ENCODE measurements at regions not wholly inside any gene's neighbourhood (a gene's known extent, or its start where the extent isn't known, plus 50 kb on each side); places are given as distances from the start of the nearest gene placed in this dataset.
"Not testable (repeated sequence)": the region's sequence is repeated elsewhere in the genome, so short reads cannot be mapped to it uniquely, and the experiment has no call there.

- Mint-ChIP-seq H3K36me3 (ENCODE audit: low read depth) (no peaks in the 10 kb centered on the region), H3K4me3 (no peak overlapping the region), H3K4me1 (no peaks in the 10 kb centered on the region), H3K9me3 (no peaks in the 10 kb centered on the region), H3K27ac (ENCODE audit: unreplicated experiment) (no peak overlapping the region), H3K27me3 (ENCODE audit: low read depth) (no peaks in the 10 kb centered on the region)
- TF ChIP-seq, protein P1, sequence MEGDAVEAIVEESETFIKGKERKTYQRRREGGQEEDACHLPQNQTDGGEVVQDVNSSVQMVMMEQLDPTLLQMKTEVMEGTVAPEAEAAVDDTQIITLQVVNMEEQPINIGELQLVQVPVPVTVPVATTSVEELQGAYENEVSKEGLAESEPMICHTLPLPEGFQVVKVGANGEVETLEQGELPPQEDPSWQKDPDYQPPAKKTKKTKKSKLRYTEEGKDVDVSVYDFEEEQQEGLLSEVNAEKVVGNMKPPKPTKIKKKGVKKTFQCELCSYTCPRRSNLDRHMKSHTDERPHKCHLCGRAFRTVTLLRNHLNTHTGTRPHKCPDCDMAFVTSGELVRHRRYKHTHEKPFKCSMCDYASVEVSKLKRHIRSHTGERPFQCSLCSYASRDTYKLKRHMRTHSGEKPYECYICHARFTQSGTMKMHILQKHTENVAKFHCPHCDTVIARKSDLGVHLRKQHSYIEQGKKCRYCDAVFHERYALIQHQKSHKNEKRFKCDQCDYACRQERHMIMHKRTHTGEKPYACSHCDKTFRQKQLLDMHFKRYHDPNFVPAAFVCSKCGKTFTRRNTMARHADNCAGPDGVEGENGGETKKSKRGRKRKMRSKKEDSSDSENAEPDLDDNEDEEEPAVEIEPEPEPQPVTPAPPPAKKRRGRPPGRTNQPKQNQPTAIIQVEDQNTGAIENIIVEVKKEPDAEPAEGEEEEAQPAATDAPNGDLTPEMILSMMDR (conservative IDR thresholded peaks at IDR 0.05), result no peak
- DNase-seq (ENCODE audit: low read depth, low spot score), result no peak
These were observed 95.9 kb upstream of the HGF start for GRCh38 chr7:81865754-81866153.

- TF ChIP-seq, protein P1 (conservative IDR thresholded peaks at IDR 0.05), result no peak
- H3K27me3 Mint-ChIP-seq (ENCODE audit: low read depth), result no peaks in the 10 kb centered on the region
- no peaks in the 10 kb centered on the region for H3K36me3 Mint-ChIP-seq (ENCODE audit: low read depth)
- H3K9me3 Mint-ChIP-seq, result no peaks in the 10 kb centered on the region
- H3K4me3 Mint-ChIP-seq, result no peak overlapping the region
- no peak overlapping the region for H3K27ac Mint-ChIP-seq (ENCODE audit: unreplicated experiment)
- H3K4me1 Mint-ChIP-seq, result no peaks in the 10 kb centered on the region
- no peak for DNase-seq (ENCODE audit: low read depth, low spot score)
These were observed 89.6 kb upstream of the HGF start for GRCh38 chr7:81859433-81859832.

GRCh38 chr7:81858820-81859219 is 89.0 kb upstream of the HGF start:
- not testable (repeated sequence) for H3K9me3 Mint-ChIP-seq; H3K36me3 Mint-ChIP-seq (ENCODE audit: low read depth); H3K27ac Mint-ChIP-seq (ENCODE audit: unreplicated experiment); H3K27me3 Mint-ChIP-seq (ENCODE audit: low read depth); H3K4me3 Mint-ChIP-seq; H3K4me1 Mint-ChIP-seq; DNase-seq (ENCODE audit: low read depth, low spot score)

GRCh38 chr7:81857385-81857784 is 87.5 kb upstream of the HGF start:
- no peaks in the 10 kb centered on the region for H3K36me3 Mint-ChIP-seq (ENCODE audit: low read depth)
- TF ChIP-seq, protein P1 (conservative IDR thresholded peaks at IDR 0.05), result no peak
- no peaks in the 10 kb centered on the region for H3K4me1 Mint-ChIP-seq
- no peaks in the 10 kb centered on the region for H3K9me3 Mint-ChIP-seq
- no peak overlapping the region for H3K27ac Mint-ChIP-seq (ENCODE audit: unreplicated experiment)
- DNase-seq (ENCODE audit: low read depth, low spot score), result no peak
- H3K4me3 Mint-ChIP-seq, result no peak overlapping the region
- H3K27me3 Mint-ChIP-seq (ENCODE audit: low read depth), result no peaks in the 10 kb centered on the region

GRCh38 chr7:81854518-81854917 is 84.7 kb upstream of the HGF start:
- Mint-ChIP-seq H3K4me1 (no peaks in the 10 kb centered on the region), H3K27me3 (ENCODE audit: low read depth) (no peaks in the 10 kb centered on the region), H3K27ac (ENCODE audit: unreplicated experiment) (no peak overlapping the region), H3K9me3 (no peaks in the 10 kb centered on the region), H3K4me3 (no peak overlapping the region), H3K36me3 (ENCODE audit: low read depth) (no peaks in the 10 kb centered on the region)
- TF ChIP-seq, protein P1 (conservative IDR thresholded peaks at IDR 0.05), result no peak
- DNase-seq (ENCODE audit: low read depth, low spot score), result no peak

- no peaks in the 10 kb centered on the region for H3K9me3 Mint-ChIP-seq
- no peaks in the 10 kb centered on the region for H3K4me1 Mint-ChIP-seq
- no peak overlapping the region for H3K4me3 Mint-ChIP-seq
- TF ChIP-seq, protein P1 (conservative IDR thresholded peaks at IDR 0.05), result no peak
- DNase-seq (ENCODE audit: low read depth, low spot score), result no peak
- no peaks in the 10 kb centered on the region for H3K27me3 Mint-ChIP-seq (ENCODE audit: low read depth)
- H3K36me3 Mint-ChIP-seq (ENCODE audit: low read depth), result no peaks in the 10 kb centered on the region
- no peak overlapping the region for H3K27ac Mint-ChIP-seq (ENCODE audit: unreplicated experiment)
These were observed 82.9 kb upstream of the HGF start for GRCh38 chr7:81852701-81853100.
